Thymus (tissue), 11 donors: ENCODE measurements at regions not wholly inside any gene's neighbourhood (a gene's known extent, or its start where the extent isn't known, plus 50 kb on each side); places are given as distances from the start of the nearest gene placed in this dataset.

ENCODE experiments used
- DNase-seq, 9 donors: peaks; one replicate each; pipeline ENCODE4 v3.0.0-alpha.2; 2013; ENCODE audit warnings: low spot score in 9 of 9, low read depth in 6 of 9, missing footprints in 1 of 9
- H3K27ac ChIP-seq, 2 donors: one replicate each; pipeline ENCODE4 v1.5.1; 2013; ENCODE audit warnings: control low read depth in 1 of 2, low read depth in 1 of 2, low read length in 1 of 2, mild to moderate bottlenecking in 1 of 2, moderate library complexity in 1 of 2
- H3K27me3 ChIP-seq, 2 donors: one replicate each; pipeline ENCODE4 v1.5.1; 2013; ENCODE audit warnings: low read length in 1 of 2; ENCODE audit not compliant: control insufficient read depth in 2 of 2, insufficient read depth in 1 of 2
- H3K36me3 ChIP-seq, 2 donors: one replicate each; pipeline ENCODE4 v1.5.1; 2013; ENCODE audit warnings: low read length in 1 of 2, mild to moderate bottlenecking in 1 of 2, moderate library complexity in 1 of 2; ENCODE audit not compliant: control insufficient read depth in 2 of 2, insufficient read depth in 2 of 2
- H3K4me1 ChIP-seq, 2 donors: one replicate each; pipeline ENCODE4 v1.5.1; 2013; ENCODE audit warnings: low read length in 2 of 2; ENCODE audit not compliant: control insufficient read depth in 2 of 2, insufficient read depth in 2 of 2
- H3K4me3 ChIP-seq, 2 donors: one replicate each; pipeline ENCODE4 v1.5.1; 2013; ENCODE audit warnings: low read length in 2 of 2, control low read depth in 1 of 2, mild to moderate bottlenecking in 1 of 2
- H3K9me3 ChIP-seq, 2 donors: one replicate each; pipeline ENCODE4 v1.5.1; 2013; ENCODE audit warnings: low read length in 1 of 2, mild to moderate bottlenecking in 1 of 2; ENCODE audit not compliant: control insufficient read depth in 2 of 2, insufficient read depth in 1 of 2
- WGBS: extraction: QIAGEN DNeasy Blood & Tissue Kit; methylation state at CpG from one replicate; pipeline ENCODE4 v1.1.7; 2013; 5-methylcytosine and 5-hydroxymethylcytosine counted together
- donor health status: healthy.

GRCh38 chr2:34660741-34661140, 1061.6 kb upstream of the FAM98A start:
- Histone ChIP-seq H3K4me3 (no peak overlapping the region), H3K27ac (no peak overlapping the region), H3K36me3 (no peaks in the 10 kb centered on the region), H3K4me1 (no peaks in the 10 kb centered on the region), H3K9me3 (no peaks in the 10 kb centered on the region), H3K27me3 (no peaks in the 10 kb centered on the region)
- WGBS: 88% methylated on average over 4 of the region's 4 CpGs
- no peak for DNase-seq

- H3K27ac ChIP-seq: no peak overlapping the region
- 60% methylated on average over 3 of the region's 3 CpGs for WGBS
- no peaks in the 10 kb centered on the region for H3K27me3 ChIP-seq
- no peaks in the 10 kb centered on the region for H3K4me1 ChIP-seq
- no peaks in the 10 kb centered on the region for H3K9me3 ChIP-seq
- H3K36me3 ChIP-seq: no peaks in the 10 kb centered on the region
- no peak overlapping the region for H3K4me3 ChIP-seq
- DNase-seq: no peak
These were observed 1057.5 kb upstream of the FAM98A start for GRCh38 chr2:34656632-34657031.

GRCh38 chr2:34652636-34653035, 1053.5 kb upstream of the FAM98A start:
- DNase-seq: no peak
- WGBS: 92% methylated on average over 1 of the region's 1 CpG
- no peaks in the 10 kb centered on the region for H3K27me3 ChIP-seq
- H3K9me3 ChIP-seq: no peaks in the 10 kb centered on the region
- H3K4me3 ChIP-seq: no peak overlapping the region
- H3K4me1 ChIP-seq: no peaks in the 10 kb centered on the region
- no peak overlapping the region for H3K27ac ChIP-seq
- no peaks in the 10 kb centered on the region for H3K36me3 ChIP-seq

- 96% methylated on average over 3 of the region's 3 CpGs for WGBS
- Histone ChIP-seq H3K4me3 (no peak overlapping the region), H3K4me1 (no peaks in the 10 kb centered on the region)
These were observed 1047.8 kb upstream of the FAM98A start for GRCh38 chr2:34646901-34647300.

GRCh38 chr2:34632327-34632726, 1033.2 kb upstream of the FAM98A start:
- DNase-seq: no peak
- H3K4me3 ChIP-seq: no peak overlapping the region
- WGBS: 98% methylated on average over 1 of the region's 1 CpG

More at GRCh38 chr2:34646901-34647300, 1047.8 kb upstream of the FAM98A start:
- Histone ChIP-seq H3K27me3 (no peaks in the 10 kb centered on the region), H3K27ac (no peak overlapping the region), H3K9me3 (no peaks in the 10 kb centered on the region), H3K36me3 (no peaks in the 10 kb centered on the region)
- no peak for DNase-seq

GRCh38 chr2:34627003-34627402, 1027.9 kb upstream of the FAM98A start:
- no peaks in the 10 kb centered on the region for H3K4me1 ChIP-seq
- no peak overlapping the region for H3K27ac ChIP-seq
- no peaks in the 10 kb centered on the region for H3K36me3 ChIP-seq
- H3K4me3 ChIP-seq: no peak overlapping the region
- no peak for DNase-seq
- H3K9me3 ChIP-seq: no peaks in the 10 kb centered on the region
- WGBS: 93% methylated on average over 3 of the region's 3 CpGs
- H3K27me3 ChIP-seq: no peaks in the 10 kb centered on the region

More at GRCh38 chr2:34632327-34632726, 1033.2 kb upstream of the FAM98A start:
- no peaks in the 10 kb centered on the region for H3K36me3 ChIP-seq
- H3K9me3 ChIP-seq: peaks cover 0 to 4% of the 10 kb centered on the region in 2 donors
- no peak overlapping the region for H3K27ac ChIP-seq
- H3K4me1 ChIP-seq: no peaks in the 10 kb centered on the region
- no peaks in the 10 kb centered on the region for H3K27me3 ChIP-seq

- Histone ChIP-seq H3K4me3 (no peak overlapping the region), H3K9me3 (no peaks in the 10 kb centered on the region), H3K27me3 (no peaks in the 10 kb centered on the region), H3K4me1 (no peaks in the 10 kb centered on the region), H3K27ac (no peak overlapping the region), H3K36me3 (no peaks in the 10 kb centered on the region)
- DNase-seq: no peak
- WGBS: over 99% methylated on average over 3 of the region's 4 CpGs
These were observed 1005.1 kb upstream of the FAM98A start for GRCh38 chr2:34604164-34604563.

GRCh38 chr2:34602262-34602661, 1003.2 kb upstream of the FAM98A start:
- no peak overlapping the region for H3K27ac ChIP-seq
- 64% methylated on average over 3 of the region's 3 CpGs for WGBS
- H3K4me3 ChIP-seq: no peak overlapping the region
- no peaks in the 10 kb centered on the region for H3K27me3 ChIP-seq
- H3K4me1 ChIP-seq: no peaks in the 10 kb centered on the region
- no peak for DNase-seq
- H3K36me3 ChIP-seq: no peaks in the 10 kb centered on the region
- H3K9me3 ChIP-seq: no peaks in the 10 kb centered on the region

GRCh38 chr2:34601561-34601960, 1002.5 kb upstream of the FAM98A start:
- Histone ChIP-seq H3K27me3 (no peaks in the 10 kb centered on the region), H3K27ac (no peak overlapping the region), H3K4me3 (no peak overlapping the region), H3K9me3 (no peaks in the 10 kb centered on the region), H3K4me1 (no peaks in the 10 kb centered on the region), H3K36me3 (no peaks in the 10 kb centered on the region)
- no peak for DNase-seq
- 55% methylated on average over 2 of the region's 2 CpGs for WGBS

GRCh38 chr2:34578641-34579040, 979.5 kb upstream of the FAM98A start:
- H3K9me3 ChIP-seq: no peaks in the 10 kb centered on the region
- H3K36me3 ChIP-seq: no peaks in the 10 kb centered on the region
- H3K4me3 ChIP-seq: no peak overlapping the region
- H3K27ac ChIP-seq: no peak overlapping the region
- no peaks in the 10 kb centered on the region for H3K4me1 ChIP-seq
- WGBS: 88% methylated on average over 2 of the region's 2 CpGs
- DNase-seq: no peak
- H3K27me3 ChIP-seq: no peaks in the 10 kb centered on the region
